ENCODE measurements at regions not wholly inside any gene's neighbourhood (a gene's known extent, or its start where the extent isn't known, plus 50 kb on each side); places are given as distances from the start of the nearest gene placed in this dataset.
A peak's percentile ranks its signal among the peaks of the same experiment; 100 is the strongest.

- TF ChIP-seq, protein P1, sequence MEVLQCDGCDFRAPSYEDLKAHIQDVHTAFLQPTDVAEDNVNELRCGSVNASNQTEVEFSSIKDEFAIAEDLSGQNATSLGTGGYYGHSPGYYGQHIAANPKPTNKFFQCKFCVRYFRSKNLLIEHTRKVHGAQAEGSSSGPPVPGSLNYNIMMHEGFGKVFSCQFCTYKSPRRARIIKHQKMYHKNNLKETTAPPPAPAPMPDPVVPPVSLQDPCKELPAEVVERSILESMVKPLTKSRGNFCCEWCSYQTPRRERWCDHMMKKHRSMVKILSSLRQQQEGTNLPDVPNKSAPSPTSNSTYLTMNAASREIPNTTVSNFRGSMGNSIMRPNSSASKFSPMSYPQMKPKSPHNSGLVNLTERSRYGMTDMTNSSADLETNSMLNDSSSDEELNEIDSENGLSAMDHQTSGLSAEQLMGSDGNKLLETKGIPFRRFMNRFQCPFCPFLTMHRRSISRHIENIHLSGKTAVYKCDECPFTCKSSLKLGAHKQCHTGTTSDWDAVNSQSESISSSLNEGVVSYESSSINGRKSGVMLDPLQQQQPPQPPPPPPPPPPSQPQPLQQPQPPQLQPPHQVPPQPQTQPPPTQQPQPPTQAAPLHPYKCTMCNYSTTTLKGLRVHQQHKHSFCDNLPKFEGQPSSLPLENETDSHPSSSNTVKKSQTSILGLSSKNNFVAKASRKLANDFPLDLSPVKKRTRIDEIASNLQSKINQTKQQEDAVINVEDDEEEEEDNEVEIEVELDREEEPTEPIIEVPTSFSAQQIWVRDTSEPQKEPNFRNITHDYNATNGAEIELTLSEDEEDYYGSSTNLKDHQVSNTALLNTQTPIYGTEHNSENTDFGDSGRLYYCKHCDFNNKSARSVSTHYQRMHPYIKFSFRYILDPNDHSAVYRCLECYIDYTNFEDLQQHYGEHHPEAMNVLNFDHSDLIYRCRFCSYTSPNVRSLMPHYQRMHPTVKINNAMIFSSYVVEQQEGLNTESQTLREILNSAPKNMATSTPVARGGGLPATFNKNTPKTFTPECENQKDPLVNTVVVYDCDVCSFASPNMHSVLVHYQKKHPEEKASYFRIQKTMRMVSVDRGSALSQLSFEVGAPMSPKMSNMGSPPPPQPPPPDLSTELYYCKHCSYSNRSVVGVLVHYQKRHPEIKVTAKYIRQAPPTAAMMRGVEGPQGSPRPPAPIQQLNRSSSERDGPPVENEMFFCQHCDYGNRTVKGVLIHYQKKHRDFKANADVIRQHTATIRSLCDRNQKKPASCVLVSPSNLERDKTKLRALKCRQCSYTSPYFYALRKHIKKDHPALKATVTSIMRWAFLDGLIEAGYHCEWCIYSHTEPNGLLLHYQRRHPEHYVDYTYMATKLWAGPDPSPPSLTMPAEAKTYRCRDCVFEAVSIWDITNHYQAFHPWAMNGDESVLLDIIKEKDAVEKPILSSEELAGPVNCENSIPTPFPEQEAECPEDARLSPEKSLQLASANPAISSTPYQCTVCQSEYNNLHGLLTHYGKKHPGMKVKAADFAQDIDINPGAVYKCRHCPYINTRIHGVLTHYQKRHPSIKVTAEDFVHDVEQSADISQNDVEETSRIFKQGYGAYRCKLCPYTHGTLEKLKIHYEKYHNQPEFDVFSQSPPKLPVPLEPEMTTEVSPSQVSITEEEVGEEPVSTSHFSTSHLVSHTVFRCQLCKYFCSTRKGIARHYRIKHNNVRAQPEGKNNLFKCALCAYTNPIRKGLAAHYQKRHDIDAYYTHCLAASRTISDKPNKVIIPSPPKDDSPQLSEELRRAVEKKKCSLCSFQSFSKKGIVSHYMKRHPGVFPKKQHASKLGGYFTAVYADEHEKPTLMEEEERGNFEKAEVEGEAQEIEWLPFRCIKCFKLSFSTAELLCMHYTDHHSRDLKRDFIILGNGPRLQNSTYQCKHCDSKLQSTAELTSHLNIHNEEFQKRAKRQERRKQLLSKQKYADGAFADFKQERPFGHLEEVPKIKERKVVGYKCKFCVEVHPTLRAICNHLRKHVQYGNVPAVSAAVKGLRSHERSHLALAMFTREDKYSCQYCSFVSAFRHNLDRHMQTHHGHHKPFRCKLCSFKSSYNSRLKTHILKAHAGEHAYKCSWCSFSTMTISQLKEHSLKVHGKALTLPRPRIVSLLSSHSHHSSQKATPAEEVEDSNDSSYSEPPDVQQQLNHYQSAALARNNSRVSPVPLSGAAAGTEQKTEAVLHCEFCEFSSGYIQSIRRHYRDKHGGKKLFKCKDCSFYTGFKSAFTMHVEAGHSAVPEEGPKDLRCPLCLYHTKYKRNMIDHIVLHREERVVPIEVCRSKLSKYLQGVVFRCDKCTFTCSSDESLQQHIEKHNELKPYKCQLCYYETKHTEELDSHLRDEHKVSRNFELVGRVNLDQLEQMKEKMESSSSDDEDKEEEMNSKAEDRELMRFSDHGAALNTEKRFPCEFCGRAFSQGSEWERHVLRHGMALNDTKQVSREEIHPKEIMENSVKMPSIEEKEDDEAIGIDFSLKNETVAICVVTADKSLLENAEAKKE (CRISPR knock-in tag; IDR thresholded peaks at IDR 0.05) = no peak
These were observed 133.1 kb upstream of the KCNJ3 start (continued) for GRCh38 chr2:154565433-154565832.

DNA sequence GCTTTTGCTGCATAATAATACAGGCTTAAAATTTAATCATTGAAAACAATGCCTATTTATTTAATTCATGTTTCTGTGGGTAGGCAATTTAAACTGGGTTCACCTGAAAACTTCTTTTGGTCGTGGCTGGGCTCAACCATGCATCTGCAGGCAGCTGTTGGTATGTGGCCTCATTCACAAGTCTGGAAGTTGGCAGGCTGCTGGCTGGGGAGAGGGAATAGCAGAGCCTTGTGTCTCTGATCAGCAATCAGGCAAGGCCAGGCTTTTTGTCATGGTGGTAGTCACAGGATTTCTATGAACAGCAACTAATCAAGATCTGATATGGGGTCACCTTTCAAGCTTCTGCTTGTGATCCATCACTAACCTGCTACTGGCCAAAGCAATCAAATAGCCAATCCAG, 130.1 kb upstream of the KCNJ3 start:
- DNase-seq (ENCODE audit: low spot score) (peak; percentile 38), ATAC-seq (peak; percentile 71)
- peaks cover 8% of the 10 kb centered on the region; the same call in 1 of the 2 replicates for H3K9me2 ChIP-seq (ENCODE audit: insufficient read depth)
- H3K4me1 ChIP-seq (ENCODE audit: insufficient read depth) = peaks cover 9% of the 10 kb centered on the region
- H3K27ac Mint-ChIP-seq = no peak overlapping the region
- H3K79me2 ChIP-seq (replicated peaks; ENCODE audit: insufficient read depth) = no peaks in the 10 kb centered on the region
- TF ChIP-seq STAT1 (IDR thresholded peaks at IDR 0.05; ENCODE audit: unreplicated experiment) (no peak), NANOG (IDR thresholded peaks at IDR 0.05; ENCODE audit: borderline replicate concordance) (no peak), CTCF (conservative IDR thresholded peaks at IDR 0.05; ENCODE audit: low read depth in 2 of 2) (no peak), CREB1 (CRISPR knock-in tag; IDR thresholded peaks at IDR 0.05; ENCODE audit: low read depth) (no peak), JUNB (IDR thresholded peaks at IDR 0.05; ENCODE audit: unreplicated experiment) (no peak), ZNF331 (CRISPR knock-in tag; IDR thresholded peaks at IDR 0.05; ENCODE audit: low read depth) (no peak), EZH2 (IDR thresholded peaks at IDR 0.05; ENCODE audit: low read depth, unreplicated experiment) (no peak), POLR2AphosphoS5 (IDR thresholded peaks at IDR 0.05; ENCODE audit: low read depth) (no peak)
- TF ChIP-seq, protein P1 (CRISPR knock-in tag; IDR thresholded peaks at IDR 0.05) = no peak
- no peaks in the 10 kb centered on the region for H3K27me3 ChIP-seq (ENCODE audit: insufficient read depth)
- no peaks in the 10 kb centered on the region for H4K20me1 ChIP-seq (replicated peaks; ENCODE audit: insufficient read depth)
- H3K27me3 Mint-ChIP-seq (ENCODE audit: insufficient read depth, low read depth, poor library complexity) = no peaks in the 10 kb centered on the region
- H3K36me3 Mint-ChIP-seq (ENCODE audit: low read depth) = peaks cover 6% of the 10 kb centered on the region; the same call in 2 of the 3 replicates
- H3K4me2 ChIP-seq = no peak overlapping the region
- H3K4me3 ChIP-seq = no peak overlapping the region
- peaks cover 11% of the 10 kb centered on the region; the same call in 2 of the 3 replicates for H3K9me3 Mint-ChIP-seq
- no peak overlapping the region for H3K27ac ChIP-seq (ENCODE audit: low read depth)
- H3F3A ChIP-seq (replicated peaks; ENCODE audit: low read depth) = no peaks in the 10 kb centered on the region
- no peaks in the 10 kb centered on the region for H3K36me3 ChIP-seq (ENCODE audit: insufficient read depth)
- H3K4me1 Mint-ChIP-seq = peaks cover 18% of the 10 kb centered on the region
- H2AFZ ChIP-seq = no peak overlapping the region
- H3K4me3 Mint-ChIP-seq = no peak overlapping the region
